Right hindlimb (tissue), 1 donor: ENCODE measurements at regions not wholly inside any gene's neighbourhood (a gene's known extent, or its start where the extent isn't known, plus 50 kb on each side); places are given as distances from the start of the nearest gene placed in this dataset.
"Not testable (repeated sequence)": the region's sequence is repeated elsewhere in the genome, so short reads cannot be mapped to it uniquely, and the experiment has no call there.

Experiments
- DNase-seq: peaks from one replicate; pipeline ENCODE4 v3.0.0-alpha.2; 2018

DNA sequence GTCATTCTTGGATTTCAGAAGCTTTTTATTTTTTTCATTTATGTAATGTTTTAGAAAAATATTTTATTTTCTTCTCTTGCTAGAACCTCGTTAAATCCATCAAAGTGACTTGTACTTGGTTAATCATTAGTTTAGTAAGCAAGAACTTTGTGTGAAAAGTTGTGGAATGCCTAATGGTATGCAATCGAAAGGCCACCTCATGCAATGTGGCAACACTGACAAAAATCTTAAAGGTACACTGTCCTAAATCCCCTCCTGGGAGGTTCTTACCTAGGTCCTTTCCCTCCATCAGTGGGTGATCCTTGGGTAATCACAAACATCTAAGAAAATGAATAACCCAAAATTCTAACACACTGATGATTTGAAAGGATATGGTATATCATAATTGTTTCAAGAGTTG lies 304.2 kb downstream of the DNAH5 start:
- no peak for DNase-seq

DNA sequence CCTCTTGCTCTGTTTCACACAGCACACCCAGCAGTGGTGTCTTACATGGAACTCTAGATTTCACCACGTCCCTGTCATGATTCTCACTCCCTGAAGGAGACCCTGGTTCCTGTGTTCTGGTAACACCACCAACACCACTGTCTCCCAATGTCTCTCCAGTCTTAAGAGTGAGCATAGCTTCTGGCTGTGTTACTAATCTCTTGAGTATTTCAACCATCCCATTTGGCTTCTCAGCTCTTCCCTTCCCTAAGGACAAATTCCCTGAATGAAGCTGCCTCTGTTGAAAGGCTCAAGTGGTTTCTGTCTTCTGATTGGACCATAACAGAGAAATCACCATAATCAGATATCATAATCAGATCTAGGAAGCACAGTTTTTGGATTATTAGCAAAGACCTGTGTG lies 311.8 kb downstream of the DNAH5 start:
- DNase-seq = no peak

DNA sequence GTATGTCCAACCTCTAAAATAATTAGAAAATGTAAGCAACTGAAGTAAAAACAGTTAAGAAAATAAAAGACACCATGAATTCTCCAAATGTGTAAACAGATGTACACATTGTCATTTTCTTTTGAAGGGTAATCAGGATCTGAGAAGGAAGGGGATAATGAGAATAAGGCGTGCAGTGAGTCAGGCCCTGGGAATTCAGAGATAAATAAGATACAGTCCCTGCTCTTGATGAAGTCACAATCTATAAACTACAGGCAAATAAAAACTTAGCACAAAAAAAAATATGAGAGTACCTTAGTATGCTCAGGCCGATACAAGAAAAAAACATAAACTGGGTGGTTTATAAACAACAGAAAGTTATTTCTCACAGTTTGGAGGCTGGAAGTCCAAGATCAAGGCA lies 315.3 kb downstream of the DNAH5 start:
- DNase-seq = no peak

DNA sequence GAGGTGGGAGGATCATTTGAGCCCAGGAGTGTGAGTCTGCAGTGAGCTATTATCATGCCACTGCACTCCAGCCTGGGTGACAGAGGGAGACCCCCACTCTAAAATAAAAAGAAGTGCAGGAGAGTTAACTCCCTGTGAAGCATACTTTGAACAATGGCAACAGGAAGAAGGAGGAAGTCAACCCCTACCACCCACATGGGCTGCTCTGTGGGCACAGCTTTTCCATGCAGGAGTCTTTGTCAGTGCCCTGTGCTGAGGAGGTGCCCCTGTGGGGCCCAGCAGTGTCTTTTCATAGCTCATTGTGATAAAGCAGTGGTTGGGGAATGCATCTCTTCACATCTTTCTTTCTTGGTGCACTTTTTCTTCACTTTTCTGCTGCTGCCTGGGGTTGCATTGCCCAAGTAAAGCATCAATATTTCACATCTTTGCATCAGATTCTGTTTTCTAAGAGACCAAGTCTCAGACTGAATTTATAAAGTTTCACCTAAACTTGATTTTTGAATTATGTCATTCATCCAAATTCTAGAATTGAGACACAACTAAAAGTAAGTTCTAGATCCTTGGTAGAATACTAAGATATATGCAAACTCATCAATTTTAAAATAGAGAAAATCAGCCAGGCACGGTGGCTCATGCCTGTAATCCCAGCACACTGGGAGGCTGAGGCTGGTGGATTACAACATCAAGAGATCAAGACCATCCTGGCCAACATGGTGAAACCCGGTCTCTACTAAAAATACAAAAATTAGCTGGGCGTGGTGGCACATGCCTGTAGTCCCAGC lies 316.6 kb downstream of the DNAH5 start:
- DNase-seq = no peak

DNA sequence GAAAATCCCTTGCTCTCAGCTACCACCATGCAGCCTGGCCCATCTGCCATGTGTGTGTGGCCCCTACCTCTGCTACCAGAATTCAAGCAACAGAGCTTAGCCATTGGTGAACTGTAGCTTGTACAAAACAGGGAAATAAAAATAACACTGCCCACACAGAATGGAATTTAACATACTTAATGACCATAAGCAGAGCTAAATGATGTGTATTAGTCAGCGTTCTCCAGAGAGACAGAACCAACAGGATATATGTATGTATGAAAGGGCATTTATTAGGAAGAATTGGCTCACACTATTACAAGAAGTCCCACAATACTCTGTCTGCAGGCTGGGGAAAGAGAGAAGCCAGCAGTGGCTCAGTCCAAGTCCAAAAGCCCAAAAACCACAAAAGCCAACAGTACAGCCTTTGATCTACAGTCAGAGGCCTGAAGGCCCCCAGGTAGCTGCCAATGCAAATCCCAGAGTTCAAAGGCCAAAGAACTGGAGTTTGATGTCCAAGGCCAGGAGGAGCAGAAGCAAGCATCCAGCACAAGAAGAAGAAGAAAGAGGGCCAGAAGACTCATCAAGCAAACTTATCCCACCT lies 318.8 kb downstream of the DNAH5 start:
- no peak for DNase-seq

DNA sequence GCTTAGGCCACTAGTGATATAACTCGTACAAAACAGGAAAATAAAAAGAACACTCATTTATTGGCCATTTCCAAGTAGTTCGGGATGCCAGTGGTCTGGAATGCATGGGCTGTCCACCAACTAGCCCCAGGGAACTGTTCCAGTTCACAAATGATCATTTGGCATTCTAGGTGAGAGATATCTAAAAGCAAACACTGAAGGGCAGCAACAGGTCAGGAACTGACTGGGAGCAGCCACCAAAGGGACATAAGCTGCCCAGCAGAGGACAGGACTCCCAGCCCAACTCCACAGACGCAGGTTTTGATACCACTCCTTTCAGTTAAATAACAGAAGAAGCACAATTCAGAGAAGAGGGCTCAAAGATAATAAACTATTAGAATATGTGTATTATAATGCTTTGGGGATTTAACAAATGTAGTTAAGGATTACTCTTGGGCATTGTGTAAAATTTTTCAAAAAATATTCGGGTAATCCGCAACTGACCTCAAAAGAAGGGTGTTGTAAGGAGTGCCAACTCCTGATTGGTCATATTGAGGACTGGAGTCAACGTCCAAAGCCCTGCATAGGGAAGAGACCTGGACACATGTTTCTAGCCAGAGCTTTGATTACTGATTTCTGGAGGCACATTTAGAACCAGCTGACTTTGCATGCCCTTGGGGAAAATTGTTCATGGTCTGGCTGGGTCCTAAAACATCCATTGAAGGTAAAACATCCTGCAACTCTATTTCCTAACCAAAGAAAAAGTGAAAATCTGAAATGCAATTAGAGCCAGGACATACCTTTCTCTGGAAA lies 320.0 kb downstream of the DNAH5 start:
- no peak for DNase-seq

DNA sequence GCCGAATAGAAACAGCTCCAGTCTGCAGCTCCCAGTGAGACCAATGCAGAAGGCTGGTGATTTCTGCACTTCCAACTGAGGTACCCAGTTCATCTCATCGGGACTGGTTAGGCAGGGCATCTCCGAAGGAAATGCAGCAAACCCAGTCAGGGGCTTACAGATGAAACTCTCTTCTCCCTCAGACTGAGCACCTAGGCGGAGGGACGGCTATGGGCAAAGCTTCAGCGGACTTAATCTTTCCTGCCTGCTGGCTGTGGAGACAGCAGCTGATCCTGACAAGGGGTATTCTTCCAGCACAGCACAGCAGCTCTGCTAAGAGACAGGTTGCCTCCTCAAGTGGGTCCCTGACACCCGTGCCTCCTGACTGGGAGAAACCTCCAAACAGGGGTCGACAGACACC lies 330.9 kb downstream of the DNAH5 start:
- DNase-seq = no peak

DNA sequence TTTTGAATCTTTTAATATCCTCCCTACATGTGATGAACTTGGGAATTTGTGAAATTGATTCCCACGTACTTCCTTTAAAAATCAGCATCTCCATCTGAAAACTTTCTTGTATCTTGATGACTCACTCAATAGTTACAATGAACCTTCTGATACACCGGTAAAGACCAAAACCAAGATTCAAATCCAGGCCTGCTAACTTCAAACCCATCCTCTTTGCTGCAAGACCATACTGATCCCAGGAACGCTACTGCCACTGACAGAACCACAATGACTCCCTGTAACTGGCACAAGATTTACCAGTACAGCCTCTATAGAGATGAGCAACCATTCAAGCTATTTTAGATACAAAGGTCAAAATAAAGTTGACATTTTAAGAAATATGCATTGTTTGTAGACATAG lies 332.9 kb downstream of the DNAH5 start:
- no peak for DNase-seq

DNA sequence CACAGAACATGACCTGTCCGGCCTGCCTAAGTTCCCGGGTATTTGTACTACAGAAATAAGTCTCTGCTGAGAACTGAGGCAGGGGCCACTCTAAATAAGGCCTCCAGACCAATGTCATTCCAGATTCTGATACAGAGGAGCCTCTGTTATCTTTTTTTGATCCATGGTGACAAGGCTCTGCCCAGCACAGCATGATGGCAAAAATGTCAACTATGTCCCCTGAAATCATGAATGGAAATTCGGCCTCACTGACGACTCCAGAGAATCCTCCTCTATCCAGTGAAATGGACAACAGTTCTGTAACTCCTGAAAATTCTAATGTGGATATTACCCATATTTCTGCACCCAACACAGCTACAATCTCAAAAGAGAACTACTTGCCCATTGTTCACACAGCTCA lies 335.0 kb downstream of the DNAH5 start:
- no peak for DNase-seq

DNA sequence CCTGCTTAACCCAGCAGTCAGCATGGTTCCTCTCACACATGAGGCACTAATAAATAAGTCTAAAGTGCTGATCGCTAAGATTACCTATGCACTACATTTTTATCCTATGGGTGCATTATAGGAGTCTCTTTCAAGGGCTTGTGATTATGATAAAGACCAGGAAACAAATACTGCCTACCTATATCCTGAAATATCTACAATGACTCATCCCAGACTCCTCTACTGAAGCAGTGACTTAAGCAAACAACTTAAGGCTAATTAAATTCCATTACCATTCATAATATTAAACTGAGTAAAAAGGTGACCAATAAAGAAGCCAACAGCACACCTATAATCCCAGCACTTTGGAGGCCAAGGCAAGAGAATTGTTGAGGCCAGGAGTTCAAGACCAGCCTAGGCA lies 338.4 kb downstream of the DNAH5 start:
- DNase-seq = no peak

DNA sequence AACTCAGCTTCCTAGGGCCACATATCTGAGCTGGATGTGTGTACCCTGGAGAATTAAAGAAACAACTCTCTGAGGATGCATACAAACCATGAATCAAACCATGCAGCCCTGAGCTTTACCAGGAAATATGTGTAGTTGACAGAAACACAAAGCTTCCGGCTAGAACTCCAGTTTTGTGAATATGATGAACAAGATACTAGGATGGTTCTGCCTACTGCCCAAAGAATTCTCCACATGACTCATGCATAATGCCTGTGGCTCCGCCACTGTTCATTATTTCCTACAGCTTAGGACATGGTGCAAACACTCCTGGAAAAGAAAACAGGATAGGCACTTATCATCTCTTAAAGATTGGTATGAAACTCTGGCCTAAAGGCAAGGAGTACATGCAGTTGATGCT lies 343.4 kb downstream of the DNAH5 start:
- DNase-seq = no peak

DNA sequence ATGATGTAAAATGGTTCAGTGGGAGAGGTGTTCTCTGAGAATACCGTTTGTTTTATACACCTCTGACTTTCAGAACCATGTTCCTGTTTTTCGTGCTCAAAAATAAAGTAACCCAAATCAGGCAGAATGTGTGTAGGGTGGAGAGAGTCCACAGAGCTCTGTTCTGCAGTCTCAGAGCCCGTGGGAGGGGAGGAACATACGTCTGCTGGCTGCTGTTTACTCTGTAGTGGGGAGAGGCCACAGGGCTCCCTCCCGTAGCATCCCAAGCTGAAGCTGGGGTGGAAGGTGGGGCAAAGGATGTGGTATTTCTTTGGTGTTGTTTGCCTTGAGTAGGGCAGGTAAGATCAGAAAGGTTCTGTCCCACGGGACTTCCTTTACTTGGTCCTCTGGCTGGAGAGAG lies 348.5 kb downstream of the DNAH5 start:
- no peak for DNase-seq

DNA sequence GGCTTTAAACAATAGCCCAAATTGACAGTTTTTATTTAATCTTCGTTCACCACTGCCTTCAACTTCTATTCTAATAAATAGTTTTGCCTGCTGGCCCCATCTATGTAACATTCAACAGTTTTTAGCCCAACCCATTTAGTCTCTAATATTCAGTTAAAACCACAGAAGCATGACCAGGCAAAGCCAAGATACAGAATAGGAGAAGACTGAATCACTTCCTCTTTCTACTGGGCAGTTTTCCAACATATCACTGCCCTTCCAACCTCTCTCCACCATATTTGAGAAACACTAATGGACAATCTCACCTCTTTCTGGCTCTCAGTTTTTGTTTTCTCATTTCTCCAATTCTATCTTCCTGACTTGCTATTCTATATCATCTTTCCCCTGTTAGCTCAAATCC lies 352.9 kb downstream of the DNAH5 start:
- DNase-seq = no peak

DNA sequence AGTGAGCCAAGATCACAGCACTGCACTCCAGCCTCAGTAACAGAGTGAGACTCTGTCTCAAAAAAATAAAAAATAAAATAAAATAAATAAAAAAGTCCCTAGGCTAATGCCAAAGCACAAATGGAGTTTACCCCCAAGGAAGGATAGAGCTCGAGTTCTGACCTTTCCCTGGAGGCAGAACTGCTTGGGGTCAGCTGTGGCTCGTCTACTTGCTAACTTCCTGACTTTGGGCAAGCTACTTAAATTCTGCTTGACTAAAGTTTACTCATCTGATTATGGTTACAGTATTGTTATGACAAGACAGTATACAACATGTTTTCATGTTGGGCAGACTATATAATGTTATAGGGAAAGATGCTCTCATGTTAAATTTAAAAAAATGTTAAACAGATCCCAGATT lies 359.2 kb downstream of the DNAH5 start:
- no peak for DNase-seq

DNA sequence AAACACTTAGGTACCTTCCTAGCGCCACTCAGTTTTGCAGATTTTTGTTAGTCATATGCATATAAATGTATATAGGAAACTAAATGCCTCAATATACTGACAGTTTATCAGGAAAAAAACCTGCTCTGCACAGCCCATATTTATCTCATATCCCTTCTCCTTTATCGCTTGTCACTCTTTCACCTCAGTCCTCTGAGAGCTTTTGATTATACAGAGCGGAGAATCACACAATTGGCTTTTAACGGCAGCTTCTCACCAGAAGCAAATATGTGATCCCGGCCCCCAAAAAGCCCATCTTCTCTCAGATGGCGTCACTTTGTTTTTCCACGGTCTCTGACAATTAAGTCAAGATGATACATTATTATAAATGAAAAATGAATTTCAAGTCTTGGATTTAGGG lies 362.6 kb downstream of the DNAH5 start:
- DNase-seq = no peak

DNA sequence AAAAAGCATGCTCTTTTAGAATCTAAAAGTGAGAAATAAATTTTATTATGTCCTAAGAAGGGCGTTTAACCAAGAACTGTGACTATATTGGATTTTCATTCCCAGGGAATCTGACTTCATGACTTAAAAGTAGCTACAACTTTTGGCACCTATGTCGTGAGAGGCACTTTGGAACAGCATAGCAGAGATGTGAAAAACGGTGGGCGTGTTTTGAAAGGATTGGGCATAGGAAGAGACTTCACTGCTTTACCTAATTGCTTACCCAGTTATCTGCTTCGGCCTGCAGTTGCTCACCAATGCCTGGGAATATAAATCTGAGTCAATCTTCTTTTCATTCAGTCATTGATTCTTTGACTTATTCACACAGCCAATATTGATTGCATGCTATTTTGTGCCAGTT lies 363.4 kb downstream of the DNAH5 start:
- no peak for DNase-seq

DNA sequence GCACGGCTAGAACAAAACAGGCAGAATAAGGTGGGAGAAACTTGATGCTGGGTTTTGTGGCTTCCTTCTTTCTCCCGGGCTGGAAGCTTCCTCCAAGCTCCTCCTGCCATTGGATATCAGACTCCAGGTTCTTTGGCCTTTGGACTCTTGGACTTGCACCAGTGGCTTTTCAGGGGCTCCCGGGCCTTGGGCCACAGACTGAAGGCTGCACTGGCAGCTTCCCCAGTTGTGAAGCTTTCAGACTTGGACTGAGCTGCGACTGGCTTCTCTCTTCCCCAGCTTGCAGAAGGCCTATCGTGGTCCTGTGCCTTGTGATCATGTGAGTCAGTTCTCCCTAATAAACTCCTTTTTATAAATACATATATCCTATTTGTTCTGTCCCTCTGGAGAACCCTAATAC lies 364.4 kb downstream of the DNAH5 start:
- DNase-seq = no peak

DNA sequence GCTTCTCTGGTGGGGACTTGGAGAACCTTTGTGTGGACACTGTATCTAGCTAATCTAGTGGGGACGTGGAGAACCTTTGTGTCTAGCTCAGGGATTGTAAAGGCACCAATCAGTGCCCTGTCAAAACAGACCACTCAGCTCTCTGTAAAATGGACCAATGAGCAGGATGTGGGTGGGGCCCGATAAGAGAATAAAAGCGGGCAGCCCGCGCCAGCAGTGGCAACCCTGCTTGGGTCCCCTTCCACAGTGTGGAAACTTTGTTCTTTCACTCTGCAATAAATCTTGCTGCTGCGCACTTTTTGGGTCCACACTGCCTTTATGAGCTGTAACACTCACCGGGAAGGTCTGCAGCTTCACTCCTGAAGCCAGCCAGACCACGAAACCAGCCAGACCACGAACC lies 365.4 kb downstream of the DNAH5 start:
- DNase-seq = not testable (repeated sequence)

DNA sequence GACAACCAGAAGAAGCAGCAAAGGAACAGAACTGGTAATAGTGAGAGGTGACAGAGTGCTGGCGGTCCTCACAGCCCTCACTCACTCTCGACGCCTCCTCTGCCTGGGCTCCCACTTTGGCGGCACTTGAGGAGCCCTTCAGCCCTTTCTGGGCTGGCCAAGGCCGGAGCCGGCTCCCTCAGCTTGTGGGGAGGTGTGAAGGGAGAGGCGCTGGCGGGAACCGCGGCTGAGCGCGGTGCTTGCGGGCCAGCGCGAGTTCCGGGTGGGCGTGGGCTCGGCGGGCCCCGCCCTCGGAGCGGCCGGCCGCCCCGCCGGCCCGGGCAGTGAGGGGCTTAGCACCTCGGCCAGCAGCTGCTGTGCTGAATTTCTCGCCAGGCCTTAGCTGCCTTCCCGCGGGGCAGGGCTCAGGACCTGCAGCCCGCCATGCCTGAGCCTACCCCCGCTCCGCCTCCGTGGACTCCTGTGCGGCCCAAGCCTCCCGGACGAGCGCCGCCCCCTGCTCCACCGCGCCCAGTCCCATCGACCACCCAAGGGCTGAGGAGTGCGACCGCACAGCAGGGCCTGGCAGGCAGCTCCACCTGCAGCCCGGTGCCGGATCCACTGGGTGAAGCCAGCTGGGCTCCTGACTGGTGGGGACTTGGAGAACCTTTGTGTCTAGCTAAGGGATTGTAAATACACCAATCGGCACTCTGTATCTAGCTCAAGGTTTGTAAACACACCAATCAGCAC lies 366.0 kb downstream of the DNAH5 start:
- not testable (repeated sequence) for DNase-seq

DNA sequence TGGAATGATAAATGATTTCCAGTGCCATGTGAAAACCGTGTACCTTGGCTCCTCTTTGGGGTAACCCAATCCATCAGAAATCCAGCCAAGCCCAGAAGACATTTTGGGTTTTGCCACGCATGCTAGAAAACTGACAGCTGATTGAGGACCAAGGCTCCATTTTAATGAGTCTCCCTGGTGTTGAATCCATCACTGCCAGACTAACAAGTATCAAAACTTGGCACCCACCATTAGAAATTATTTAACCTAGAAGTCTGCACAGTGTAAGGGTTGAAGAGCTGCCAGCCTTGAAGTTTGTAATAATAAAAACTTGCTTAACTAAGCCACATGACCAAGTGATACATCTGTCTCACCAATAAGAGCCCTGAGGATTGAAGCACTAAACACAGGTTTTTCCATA lies 369.9 kb downstream of the DNAH5 start:
- DNase-seq = no peak

DNA sequence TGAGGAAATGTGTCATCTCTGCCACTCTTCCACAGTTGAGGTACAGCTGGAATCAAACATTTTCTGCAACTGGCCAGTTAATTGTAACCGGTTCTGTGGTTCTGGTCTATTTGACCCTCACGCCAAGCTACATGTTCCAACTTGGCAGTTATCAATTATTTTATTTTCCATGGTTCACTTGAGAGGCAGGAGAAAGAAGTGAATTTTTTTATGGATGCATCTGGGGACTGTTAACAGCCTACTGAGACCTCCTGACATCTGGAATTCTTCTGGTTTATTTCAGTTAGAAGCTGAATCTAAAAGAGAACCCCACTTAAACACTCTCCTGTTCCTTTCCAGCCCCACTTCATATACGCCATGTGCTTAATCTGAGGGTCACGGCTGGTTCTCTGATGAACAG lies 372.3 kb downstream of the DNAH5 start:
- DNase-seq = no peak

DNA sequence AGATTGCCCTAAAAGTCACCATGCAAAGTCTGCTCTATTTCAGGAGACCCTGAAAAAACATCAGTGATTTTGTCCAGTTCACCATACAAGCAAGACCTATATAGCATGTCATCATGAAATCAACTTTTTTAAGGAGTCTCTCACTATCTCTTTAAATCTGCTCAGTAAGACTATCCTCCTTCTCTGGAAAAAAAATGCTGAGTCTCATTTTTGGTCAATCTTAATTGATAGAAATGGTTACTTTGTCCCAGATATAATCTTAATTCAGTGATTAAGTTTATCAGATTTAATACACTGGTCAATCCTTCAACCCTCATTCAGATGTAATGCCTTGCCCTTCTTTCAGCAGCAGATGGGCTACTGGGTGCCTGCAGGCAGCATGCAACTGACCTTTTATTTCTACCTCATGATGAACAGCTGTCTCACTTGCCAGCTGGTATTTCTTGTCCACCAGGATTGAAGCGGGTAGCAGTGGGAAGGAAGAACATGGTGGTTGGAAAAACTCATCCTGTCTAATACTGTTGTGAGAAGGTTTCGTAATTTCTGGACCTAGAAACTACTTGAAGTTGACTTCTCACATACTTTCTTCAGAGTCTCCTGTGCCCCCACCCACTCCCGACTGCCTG lies 375.3 kb downstream of the DNAH5 start:
- DNase-seq = no peak

DNA sequence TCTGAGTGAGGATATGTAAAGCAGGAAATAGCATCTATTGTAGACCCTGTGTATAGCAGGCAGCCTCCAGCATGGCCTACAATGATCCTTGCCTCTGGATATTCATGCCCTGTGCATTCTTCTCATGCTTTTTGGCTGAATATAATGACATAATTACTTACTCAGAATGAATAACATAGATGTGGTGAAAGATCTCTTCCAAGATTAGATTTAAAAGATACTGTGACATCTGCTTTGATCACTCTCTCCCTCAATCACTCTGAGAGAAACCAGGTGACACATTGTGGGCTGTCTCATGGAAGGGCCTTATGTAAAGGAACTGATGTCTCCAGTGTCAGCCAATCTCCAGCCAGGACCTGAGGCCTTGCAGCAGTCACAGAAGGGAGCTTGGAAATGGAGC lies 376.7 kb downstream of the DNAH5 start:
- no peak for DNase-seq
